ENCODE measurements at regions not wholly inside any gene's neighbourhood (a gene's known extent, or its start where the extent isn't known, plus 50 kb on each side); places are given as distances from the start of the nearest gene placed in this dataset.
"Not testable (repeated sequence)": the region's sequence is repeated elsewhere in the genome, so short reads cannot be mapped to it uniquely, and the experiment has no call there.

GRCh38 chr21:28167366-28167765 is 825.3 kb downstream of the LTN1 start:
- Histone ChIP-seq H3K4me1 (no peaks in the 10 kb centered on the region), H3K27me3 (no peaks in the 10 kb centered on the region), H3K4me3 (no peak overlapping the region), H3K9me3 (no peaks in the 10 kb centered on the region), H3K27ac (no peak overlapping the region), H3K36me3 (no peaks in the 10 kb centered on the region)
- DNase-seq = no peak
- intact Hi-C loops (cut with DNase I; ENCODE audit: low total_unique reads) = no loop called here
- TF ChIP-seq POLR2A (IDR thresholded peaks at IDR 0.05) (no peak), CTCF (IDR thresholded peaks at IDR 0.05) (no peak)

GRCh38 chr21:28164519-28164918 is 828.2 kb downstream of the LTN1 start:
- H3K27me3 ChIP-seq; intact Hi-C loops (cut with DNase I; ENCODE audit: low total_unique reads); H3K27ac ChIP-seq: not testable (repeated sequence)

GRCh38 chr21:28162052-28162451 is 830.6 kb downstream of the LTN1 start:
- H3K27me3 ChIP-seq; intact Hi-C loops (cut with DNase I; ENCODE audit: low total_unique reads); DNase-seq; H3K9me3 ChIP-seq; H3K4me1 ChIP-seq; H3K27ac ChIP-seq; H3K36me3 ChIP-seq; H3K4me3 ChIP-seq: not testable (repeated sequence)

More at GRCh38 chr21:28164519-28164918, 828.2 kb downstream of the LTN1 start:
- not testable (repeated sequence) for H3K4me1 ChIP-seq, H3K9me3 ChIP-seq, H3K4me3 ChIP-seq, DNase-seq, H3K36me3 ChIP-seq

- H3K4me1 ChIP-seq = no peaks in the 10 kb centered on the region
These were observed 832.3 kb downstream of the LTN1 start for GRCh38 chr21:28160378-28160777.

GRCh38 chr21:28159396-28159795 is 833.3 kb downstream of the LTN1 start:
- Histone ChIP-seq H3K4me3 (no peak overlapping the region), H3K4me1 (no peaks in the 10 kb centered on the region), H3K9me3 (no peaks in the 10 kb centered on the region), H3K27me3 (no peaks in the 10 kb centered on the region), H3K36me3 (no peaks in the 10 kb centered on the region), H3K27ac (peak overlapping the region in 1 of 2 donors; percentile 74)
- TF ChIP-seq POLR2A (IDR thresholded peaks at IDR 0.05) = no peak
- no peak for TF ChIP-seq CTCF (IDR thresholded peaks at IDR 0.05)
- DNase-seq = no peak
- intact Hi-C loops (cut with DNase I; ENCODE audit: low total_unique reads) = no loop called here

More at GRCh38 chr21:28160378-28160777, 832.3 kb downstream of the LTN1 start:
- no peaks in the 10 kb centered on the region for H3K9me3 ChIP-seq
- H3K36me3 ChIP-seq = no peaks in the 10 kb centered on the region
- intact Hi-C loops (cut with DNase I; ENCODE audit: low total_unique reads) = no loop called here
- peak; percentile 67 to 70 for DNase-seq
- TF ChIP-seq POLR2A (IDR thresholded peaks at IDR 0.05) = no peak
- no peak for TF ChIP-seq CTCF (IDR thresholded peaks at IDR 0.05)
- H3K27me3 ChIP-seq = no peaks in the 10 kb centered on the region
- H3K4me3 ChIP-seq = no peak overlapping the region
- H3K27ac ChIP-seq = peak overlapping the region; percentile 64 to 74

- Histone ChIP-seq H3K9me3 (no peaks in the 10 kb centered on the region), H3K27ac (no peak overlapping the region), H3K27me3 (no peaks in the 10 kb centered on the region), H3K4me1 (no peaks in the 10 kb centered on the region), H3K36me3 (no peaks in the 10 kb centered on the region), H3K4me3 (no peak overlapping the region)
- TF ChIP-seq POLR2A (IDR thresholded peaks at IDR 0.05) (no peak), CTCF (IDR thresholded peaks at IDR 0.05) (no peak)
- intact Hi-C loops (cut with DNase I; ENCODE audit: low total_unique reads) = no loop called here
- no peak for DNase-seq
These were observed 836.1 kb downstream of the LTN1 start for GRCh38 chr21:28156590-28156989.

Measured in uterus (tissue), 3 donors.